ENCODE measurements at regions not wholly inside any gene's neighbourhood (a gene's known extent, or its start where the extent isn't known, plus 50 kb on each side); places are given as distances from the start of the nearest gene placed in this dataset.

- no peak for DNase-seq
Observed at GRCh38 chr10:10642189-10642588, 375.5 kb upstream of the CELF2 start.

GRCh38 chr10:10642751-10643150, 374.9 kb upstream of the CELF2 start:
- no peak for DNase-seq

GRCh38 chr10:10644008-10644646, 373.5 kb upstream of the CELF2 start:
- no peak for DNase-seq

GRCh38 chr10:10644676-10645385, 372.8 kb upstream of the CELF2 start:
- DNase-seq: no peak

GRCh38 chr10:10647331-10647730, 370.3 kb upstream of the CELF2 start:
- no peak for DNase-seq

GRCh38 chr10:10657139-10657760, 360.4 kb upstream of the CELF2 start:
- DNase-seq: no peak

GRCh38 chr10:10658172-10658785, 359.4 kb upstream of the CELF2 start:
- no peak for DNase-seq

GRCh38 chr10:10660054-10660453, 357.6 kb upstream of the CELF2 start:
- no peak for DNase-seq

- DNase-seq: no peak
Observed at GRCh38 chr10:10661176-10661575, 356.5 kb upstream of the CELF2 start.

GRCh38 chr10:10662716-10663408, 354.8 kb upstream of the CELF2 start:
- no peak for DNase-seq

GRCh38 chr10:10663622-10664021, 354.1 kb upstream of the CELF2 start:
- DNase-seq: no peak

GRCh38 chr10:10665750-10666149, 351.9 kb upstream of the CELF2 start:
- no peak for DNase-seq

- no peak for DNase-seq
Observed at GRCh38 chr10:10667466-10667865, 350.2 kb upstream of the CELF2 start.

GRCh38 chr10:10676972-10677371, 340.7 kb upstream of the CELF2 start:
- DNase-seq: no peak

GRCh38 chr10:10677479-10677878, 340.2 kb upstream of the CELF2 start:
- DNase-seq: peak in 1 of 5 experiments; percentile 58

GRCh38 chr10:10680496-10680895, 337.2 kb upstream of the CELF2 start:
- DNase-seq: no peak

GRCh38 chr10:10684972-10685371, 332.7 kb upstream of the CELF2 start:
- no peak for DNase-seq

- no peak for DNase-seq
Observed at GRCh38 chr10:10685566-10685965, 332.1 kb upstream of the CELF2 start.

- DNase-seq: no peak
Observed at GRCh38 chr10:10687751-10688150, 329.9 kb upstream of the CELF2 start.

GRCh38 chr10:10699427-10699826, 318.2 kb upstream of the CELF2 start:
- no peak for DNase-seq

- DNase-seq: no peak
Observed at GRCh38 chr10:10701084-10701611, 316.5 kb upstream of the CELF2 start.

GRCh38 chr10:10702211-10702610, 315.5 kb upstream of the CELF2 start:
- DNase-seq: no peak

GRCh38 chr10:10703382-10703781, 314.3 kb upstream of the CELF2 start:
- no peak for DNase-seq

Data from T-helper 2 cell (primary cell).